HepG2 (cell line): ENCODE measurements at regions not wholly inside any gene's neighbourhood (a gene's known extent, or its start where the extent isn't known, plus 50 kb on each side); places are given as distances from the start of the nearest gene placed in this dataset.

Experiments
- ATAC-seq: fragments of 200-7000 bp; cut with Tn5 transposase; 3 replicates; pipeline ENCODE4 v1.9.1; 2020; ENCODE audit warnings: mild to moderate bottlenecking, moderate library complexity
- BruUV-seq: library from RNA; stranded (reverse); fragments of 400-500 nt; replicated peaks from 2 replicates; lab custom pipeline; 2021; lab: Mats Ljungman, UMichigan
- CTCF ChIA-PET: fragments of 300-600 bp; formaldehyde crosslinking; extraction: SDS; loops from one replicate; lab custom pipeline; 2021; ENCODE audit warnings: low total read pairs, inconsistent platforms, low intra/inter-chr PET ratio; lab: Yijun Ruan, JAX
- POLR2A ChIA-PET: fragments of 350-600 bp; sonication (Branson Sonifier 250); formaldehyde crosslinking; loops from one replicate; lab custom pipeline; 2020; ENCODE audit warnings: antibody characterized with exemption, inconsistent platforms; lab: Yijun Ruan, JAX
- DNase-seq: peaks from one replicate; pipeline ENCODE4 v3.0.0-alpha.2; 2015; ENCODE audit warnings: low spot score
- FAIRE-seq: peaks from 3 replicates; lab custom pipeline; 2011; peaks lifted over from hg19 to GRCh38; lab: Jason Lieb, UNC
- H2AFZ ChIP-seq: one replicate; pipeline ENCODE4 v1.6.1; 2011; ENCODE audit warnings: low read length, inconsistent platforms
- H3K27ac ChIP-seq: fragments of 300-600 bp; 3 replicates; pipeline ENCODE4 v1.8.0; 2011; ENCODE audit warnings: mixed run types, mild to moderate bottlenecking, mixed read lengths, low read length, inconsistent platforms; ENCODE audit not compliant: insufficient read depth; ENCODE audit errors: extremely low read length
- H3K27me3 ChIP-seq, 2 experiments: fragments of 200-600 bp in 1 of 2; 2 replicates in 1 of 2; 3 replicates in 1 of 2; pipeline versions ENCODE4 v1.6.0 to v1.8.0; 2011; ENCODE audit warnings: low read length in 2 of 2, mild to moderate bottlenecking in 2 of 2, moderate library complexity in 2 of 2, inconsistent platforms in 1 of 2; ENCODE audit not compliant: insufficient read depth in 2 of 2, control insufficient read depth in 1 of 2
- H3K36me3 ChIP-seq, 2 experiments: fragments of 200-600 bp in 1 of 2; replicated peaks in 1 of 2; 2 replicates in 1 of 2; 3 replicates in 1 of 2; pipeline versions ENCODE4 v1.5.1 to v1.8.0; 2011; ENCODE audit warnings: low read length in 2 of 2, inconsistent platforms in 1 of 2; ENCODE audit not compliant: insufficient read depth in 2 of 2, control insufficient read depth in 1 of 2
- H3K4me1 ChIP-seq: 2 replicates; pipeline ENCODE4 v1.5.1; 2012; ENCODE audit warnings: low read length, inconsistent platforms; ENCODE audit not compliant: insufficient read depth
- H3K4me2 ChIP-seq: 2 replicates; pipeline ENCODE4 v1.6.0; 2011; ENCODE audit warnings: low read depth, low read length, inconsistent platforms
- H3K4me3 ChIP-seq, 3 experiments: fragments of 200-600 bp in 1 of 3; sonication (generic), shearing (Covaris generic) in 1 of 3; replicated peaks in 1 of 3; 2 replicates each; pipeline ENCODE4 v1.5.1; 2011 to 2016; ENCODE audit warnings: low read length in 3 of 3, inconsistent platforms in 2 of 3, low read depth in 2 of 3, mild to moderate bottlenecking in 2 of 3, control low read depth in 1 of 3, mixed read lengths in 1 of 3; ENCODE audit not compliant: insufficient read depth in 1 of 3
- H3K79me2 ChIP-seq: one replicate; pipeline ENCODE4 v1.6.1; 2011; ENCODE audit warnings: low read length, inconsistent platforms; ENCODE audit not compliant: insufficient read depth
- H3K9ac ChIP-seq: 2 replicates; pipeline ENCODE4 v1.6.0; 2011; ENCODE audit warnings: mild to moderate bottlenecking, low read depth, low read length, inconsistent platforms; ENCODE audit not compliant: insufficient read depth
- H3K9me3 ChIP-seq: 2 replicates; pipeline ENCODE4 v1.5.1; 2012; ENCODE audit warnings: mild to moderate bottlenecking, low read length
- H4K20me1 ChIP-seq: 2 replicates; pipeline ENCODE4 v1.6.0; 2011; ENCODE audit warnings: inconsistent platforms, mild to moderate bottlenecking, low read length, moderate library complexity; ENCODE audit not compliant: insufficient read depth
- CBX2 ChIP-seq, 2 experiments: fragments of 200-600 bp in 1 of 2; sonication (generic); formaldehyde crosslinking in 1 of 2; IDR thresholded peaks; 2 replicates each; pipeline versions ENCODE4 v1.7.0 to v1.8.1; 2018 to 2022; ENCODE audit warnings: low read depth in 2 of 2, low read length in 1 of 2, mild to moderate bottlenecking in 1 of 2, missing genetic modification reagents in 1 of 2
- DPF2 ChIP-seq: sonication (generic); formaldehyde crosslinking; IDR thresholded peaks from 2 replicates; pipeline ENCODE4 v1.4.0; 2020; ENCODE audit warnings: mild to moderate bottlenecking, low read depth, missing genetic modification reagents, borderline replicate concordance
- GLI4 ChIP-seq: sonication (generic); formaldehyde crosslinking; IDR thresholded peaks from 2 replicates; pipeline ENCODE4 v1.5.1; 2020; ENCODE audit warnings: missing genetic modification reagents, mild to moderate bottlenecking, moderate library complexity, borderline replicate concordance
- NFRKB ChIP-seq: fragments of 450-650 bp; IDR thresholded peaks from 2 replicates; pipeline ENCODE4 v1.6.1; 2017
- NR2C2 ChIP-seq: sonication (generic); formaldehyde crosslinking; IDR thresholded peaks from 2 replicates; pipeline ENCODE4 v1.4.0; 2020; ENCODE audit warnings: missing genetic modification reagents, mild to moderate bottlenecking, moderate library complexity, borderline replicate concordance
- SRSF1 ChIP-seq: fragments of 200-400 bp; formaldehyde crosslinking; optimal IDR thresholded peaks from 2 replicates; pipeline ENCODE3; 2017; ENCODE audit warnings: mild to moderate bottlenecking, low read depth, low read length, moderate library complexity
- ZNF574 ChIP-seq: sonication (generic); formaldehyde crosslinking; IDR thresholded peaks from 2 replicates; pipeline ENCODE4 v1.4.0; 2020; ENCODE audit warnings: missing genetic modification reagents
- ZNF646 ChIP-seq: sonication (generic); formaldehyde crosslinking; IDR thresholded peaks from 2 replicates; pipeline ENCODE4 v1.9.0; 2021; ENCODE audit warnings: mild to moderate bottlenecking, missing genetic modification reagents
- WGBS: methylation state at CpG from one replicate; pipeline ENCODE4 v1.1.6; 2017; ENCODE audit warnings: low lambda C conversion rate; 5-methylcytosine and 5-hydroxymethylcytosine counted together
- in situ Hi-C: cut with HindIII; loops from 2 replicates; pipeline ENCODE4 v1.10.0; 2017; ENCODE audit warnings: low pct_unique_long_range_greater_than_20kb; ENCODE audit not compliant: extremely low pct_ligation_motif_present
- intact Hi-C: fragments of 100-400 bp; cut with micrococcal nuclease; formaldehyde crosslinking; loops from one replicate; pipeline ENCODE4 v1.10.0; 2022; ENCODE audit not compliant: unreplicated experiment

- in situ Hi-C loops = loop anchor here (25.0 kb wide), 1 partner anchor 541 kb away; no protein-coding TSS in a partner anchor
- Histone ChIP-seq H2AFZ (no peak overlapping the region), H3K4me3 (no peak overlapping the region), H3K4me2 (no peak overlapping the region), H3K9ac (no peak overlapping the region), H3K79me2 (no peaks in the 10 kb centered on the region), H3K9me3 (no peaks in the 10 kb centered on the region), H3K27ac (no peak overlapping the region), H3K36me3 (no peaks in the 10 kb centered on the region), H3K4me1 (no peaks in the 10 kb centered on the region), H3K27me3 (no peaks in the 10 kb centered on the region; a peak in 1 of 5 replicates), H4K20me1 (no peaks in the 10 kb centered on the region)
- WGBS = 10% methylated on average over 4 of the region's 4 CpGs
- no TSS peak for BruUV-seq
- ChIA-PET CTCF (no interaction called here), POLR2A (no interaction called here)
- no peak for DNase-seq
- no peak for FAIRE-seq
- no peak for ATAC-seq
- intact Hi-C loops = no loop called here
- no peak for TF ChIP-seq ZNF646 (CRISPR knock-in tag)
- TF ChIP-seq NR2C2 (CRISPR knock-in tag) = no peak
- no peak for TF ChIP-seq NFRKB
- no peak for TF ChIP-seq ZNF574
- no peak for TF ChIP-seq CBX2 (IDR thresholded peaks at IDR 0.05; ENCODE audit: low read depth, low read length)
- no peak for TF ChIP-seq CBX2 (CRISPR knock-in tag; IDR thresholded peaks at IDR 0.05; ENCODE audit: low read depth)
- TF ChIP-seq DPF2 (CRISPR knock-in tag) = no peak
- TF ChIP-seq GLI4 (CRISPR knock-in tag) = no peak
- TF ChIP-seq SRSF1 = no peak
Measured at GRCh38 chr4:79046016-79046592, 106.9 kb upstream of the PAQR3 start.
